H1 (cell line): ENCODE measurements at regions not wholly inside any gene's neighbourhood (a gene's known extent, or its start where the extent isn't known, plus 50 kb on each side); places are given as distances from the start of the nearest gene placed in this dataset.

ENCODE experiments used
- BACH1 ChIP-seq: IDR thresholded peaks from 2 replicates; pipeline ENCODE4 v1.6.1; 2012; ENCODE audit warnings: low read length, improper control_type of control experiment
- CTCF ChIP-seq, 3 experiments: IDR thresholded peaks; 1 replicate in 2 of 3; 2 replicates in 1 of 3; pipeline versions ENCODE4 v1.5.1 to v1.6.1; 2011; ENCODE audit warnings: low read length in 3 of 3, mild to moderate bottlenecking in 3 of 3, inconsistent platforms in 2 of 3, low read depth in 1 of 3, moderate library complexity in 1 of 3; ENCODE audit not compliant: insufficient read depth in 1 of 3; ENCODE audit errors: control extremely low read depth in 1 of 3
- EP300 ChIP-seq, 2 experiments: IDR thresholded peaks; 1 replicate in 1 of 2; 2 replicates in 1 of 2; pipeline ENCODE4 v1.6.1; 2011 to 2012; ENCODE audit warnings: low read depth in 2 of 2, low read length in 2 of 2, mild to moderate bottlenecking in 2 of 2, borderline replicate concordance in 1 of 2, inconsistent platforms in 1 of 2, moderate library complexity in 1 of 2
- GABPA ChIP-seq: IDR thresholded peaks from 2 replicates; pipeline ENCODE4 v1.6.1; 2011; ENCODE audit warnings: mild to moderate bottlenecking, low read length, moderate library complexity, borderline replicate concordance; ENCODE audit not compliant: insufficient read depth
- JUND ChIP-seq: IDR thresholded peaks from 2 replicates; pipeline ENCODE4 v1.6.1; 2011; ENCODE audit warnings: mild to moderate bottlenecking, improper control_type of control experiment, low read length
- POLR2A ChIP-seq, 2 experiments: IDR thresholded peaks; 1 replicate in 1 of 2; 2 replicates in 1 of 2; pipeline ENCODE4 v1.6.1; 2011; ENCODE audit warnings: low read depth in 2 of 2, low read length in 2 of 2, mild to moderate bottlenecking in 2 of 2; ENCODE audit errors: control extremely low read depth in 1 of 2
- POLR2AphosphoS5 ChIP-seq: IDR thresholded peaks from 2 replicates; pipeline ENCODE4 v1.6.1; 2011; ENCODE audit warnings: low read depth, low read length
- SIN3A ChIP-seq, 2 experiments: IDR thresholded peaks in 1 of 2; conservative IDR thresholded peaks in 1 of 2; 2 replicates each; pipeline ENCODE4 v1.6.1; 2011 to 2012; ENCODE audit warnings: low read length in 2 of 2, improper control_type of control experiment in 1 of 2, low read depth in 1 of 2, mild to moderate bottlenecking in 1 of 2
- SRF ChIP-seq: IDR thresholded peaks from 2 replicates; pipeline ENCODE4 v1.6.1; 2011; ENCODE audit warnings: mild to moderate bottlenecking, low read depth, low read length, moderate library complexity

DNA sequence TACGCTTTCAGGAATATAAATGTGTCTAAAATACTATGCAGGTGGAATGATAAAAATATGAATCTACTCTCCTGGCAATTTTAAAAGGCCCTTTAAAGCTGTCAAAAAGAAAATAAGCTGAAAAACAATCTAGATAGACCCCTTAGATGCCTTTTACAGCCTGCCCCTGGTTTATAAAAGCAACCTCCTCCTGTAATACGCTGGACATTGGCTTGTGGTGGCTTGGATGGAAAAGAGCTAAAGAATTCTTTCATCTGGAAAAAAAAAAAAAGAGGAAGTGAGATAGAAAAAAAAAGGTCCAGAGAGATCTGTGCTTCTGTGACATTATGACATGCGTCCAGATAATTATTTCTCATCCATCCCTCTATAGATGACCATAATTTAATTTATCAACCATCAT lies 115.9 kb upstream of the NRSN1 start:
- no peak for TF ChIP-seq CTCF (IDR thresholded peaks at IDR 0.05; ENCODE audit: control extremely low read depth in 1 of 3, insufficient read depth in 1 of 3, low read depth in 1 of 3, low read length in 3 of 3)
- no peak for TF ChIP-seq POLR2A (IDR thresholded peaks at IDR 0.05; ENCODE audit: control extremely low read depth in 1 of 2, low read depth in 2 of 2, low read length in 2 of 2)
- no peak for TF ChIP-seq POLR2AphosphoS5
- no peak for TF ChIP-seq GABPA
- no peak for TF ChIP-seq EP300 (IDR thresholded peaks at IDR 0.05; ENCODE audit: borderline replicate concordance in 1 of 2, low read depth in 2 of 2, low read length in 2 of 2)
- TF ChIP-seq SIN3A (conservative IDR thresholded peaks at IDR 0.05 in 1 of 2, IDR thresholded peaks at IDR 0.05 in 1 of 2; ENCODE audit: low read depth in 1 of 2, low read length in 2 of 2): no peak
- no peak for TF ChIP-seq JUND
- no peak for TF ChIP-seq SRF
- no peak for TF ChIP-seq BACH1
